Bone marrow (tissue), 2 donors: ENCODE measurements at regions not wholly inside any gene's neighbourhood (a gene's known extent, or its start where the extent isn't known, plus 50 kb on each side); places are given as distances from the start of the nearest gene placed in this dataset.
"Not testable (repeated sequence)": the region's sequence is repeated elsewhere in the genome, so short reads cannot be mapped to it uniquely, and the experiment has no call there.

Experiments
- DNase-seq, 2 donors: peaks; one replicate each; lab custom pipeline; 2025; lab: John Stamatoyannopoulos, UW

- DNase-seq: no peak
Measured at GRCh38 chr5:63563008-63563917, 399.0 kb downstream of the HTR1A start.

GRCh38 chr5:63555874-63556273 lies 406.4 kb downstream of the HTR1A start:
- DNase-seq: no peak

- DNase-seq: no peak
Measured at GRCh38 chr5:63554191-63554590, 408.1 kb downstream of the HTR1A start.

GRCh38 chr5:63553073-63553472 lies 409.2 kb downstream of the HTR1A start:
- no peak for DNase-seq

GRCh38 chr5:63535840-63536602 lies 426.2 kb downstream of the HTR1A start:
- no peak for DNase-seq

- DNase-seq: no peak
Measured at GRCh38 chr5:63524281-63524680, 438.0 kb downstream of the HTR1A start.

- no peak for DNase-seq
Measured at GRCh38 chr5:63516006-63516405, 446.2 kb downstream of the HTR1A start.

GRCh38 chr5:63500242-63500641 lies 462.0 kb downstream of the HTR1A start:
- DNase-seq: no peak

- no peak for DNase-seq
Measured at GRCh38 chr5:63495225-63495624, 467.0 kb downstream of the HTR1A start.

GRCh38 chr5:63483338-63483737 lies 478.9 kb downstream of the HTR1A start:
- no peak for DNase-seq

- no peak for DNase-seq
Measured at GRCh38 chr5:63473335-63473967, 488.8 kb downstream of the HTR1A start.

GRCh38 chr5:63456279-63456678 lies 506.0 kb downstream of the HTR1A start:
- no peak for DNase-seq

GRCh38 chr5:63451188-63451587 lies 511.1 kb downstream of the HTR1A start:
- no peak for DNase-seq

GRCh38 chr5:63439537-63439936 lies 522.7 kb downstream of the HTR1A start:
- no peak for DNase-seq

- DNase-seq: no peak
Measured at GRCh38 chr5:63409737-63410136, 552.5 kb downstream of the HTR1A start.

- DNase-seq: no peak
Measured at GRCh38 chr5:63408984-63409383, 553.3 kb downstream of the HTR1A start.

- DNase-seq: peak in 1 of 2 donors; percentile 1
Measured at GRCh38 chr5:63401436-63402046, 560.7 kb downstream of the HTR1A start.

- no peak for DNase-seq
Measured at GRCh38 chr5:63400079-63400478, 562.2 kb downstream of the HTR1A start.

GRCh38 chr5:63398346-63398745 lies 563.9 kb downstream of the HTR1A start:
- DNase-seq: no peak

GRCh38 chr5:63388188-63388587 lies 574.1 kb downstream of the HTR1A start:
- DNase-seq: not testable (repeated sequence)

- DNase-seq: no peak
Measured at GRCh38 chr5:63375851-63376250, 586.4 kb downstream of the HTR1A start.

- no peak for DNase-seq
Measured at GRCh38 chr5:63374085-63374484, 588.2 kb downstream of the HTR1A start.
